Thyroid gland (tissue), 4 donors: ENCODE measurements at regions not wholly inside any gene's neighbourhood (a gene's known extent, or its start where the extent isn't known, plus 50 kb on each side); places are given as distances from the start of the nearest gene placed in this dataset.

Experiments used
- DNase-seq, 2 donors: peaks; one replicate each; pipeline ENCODE4 v3.0.0-alpha.2; 2019
- H3K27ac ChIP-seq, 3 donors: fragments of 200-600 bp; sonication (generic); 1 replicate in 2 of 3; 2 replicates in 1 of 3; pipeline ENCODE4 v1.5.1; 2016 to 2019; ENCODE audit warnings: mild to moderate bottlenecking in 1 of 3, moderate library complexity in 1 of 3
- H3K27me3 ChIP-seq: fragments of 200-600 bp; sonication (generic); one replicate; pipeline ENCODE4 v1.5.1; 2019
- H3K36me3 ChIP-seq, 2 donors: fragments of 200-600 bp; sonication (generic); one replicate each; pipeline ENCODE4 v1.5.1; 2016 to 2019
- H3K4me1 ChIP-seq, 2 donors: fragments of 200-600 bp; sonication (generic); one replicate each; pipeline ENCODE4 v1.5.1; 2017 to 2019
- H3K4me3 ChIP-seq, 3 donors: fragments of 200-600 bp; sonication (generic); replicated peaks in 1 of 3; 1 replicate in 2 of 3; 2 replicates in 1 of 3; pipeline ENCODE4 v1.5.1; 2016; ENCODE audit warnings: mild to moderate bottlenecking in 1 of 3
- H3K9me3 ChIP-seq: fragments of 200-600 bp; sonication (generic); one replicate; pipeline ENCODE4 v1.5.1; 2017
- POLR2A ChIP-seq, 2 donors: fragments of 450-650 bp; IDR thresholded peaks; one replicate each; pipeline ENCODE4 v1.6.1; 2017; ENCODE audit warnings: antibody characterized with exemption in 2 of 2, mild to moderate bottlenecking in 2 of 2, moderate library complexity in 1 of 2
- WGBS, 2 donors: methylation state at CpG; one replicate each; pipeline ENCODE4 v1.1.5; 2017; 5-methylcytosine and 5-hydroxymethylcytosine counted together
- intact Hi-C: fragments of 100-400 bp; cut with DNase I; formaldehyde crosslinking; loops from one replicate; pipeline ENCODE4 v1.15.1; 2023
- TF ChIP-seq, protein P1 (sequence below), 6 experiments: fragments of 200-600 bp in 3 of 6; fragments of 450-650 bp in 3 of 6; sonication (generic) in 3 of 6; IDR thresholded peaks; one replicate each; pipeline ENCODE4 v1.5.1; 2016 to 2019; ENCODE audit warnings: antibody characterized with exemption in 6 of 6, mild to moderate bottlenecking in 2 of 6, inconsistent platforms in 1 of 6, moderate library complexity in 1 of 6

DNA sequence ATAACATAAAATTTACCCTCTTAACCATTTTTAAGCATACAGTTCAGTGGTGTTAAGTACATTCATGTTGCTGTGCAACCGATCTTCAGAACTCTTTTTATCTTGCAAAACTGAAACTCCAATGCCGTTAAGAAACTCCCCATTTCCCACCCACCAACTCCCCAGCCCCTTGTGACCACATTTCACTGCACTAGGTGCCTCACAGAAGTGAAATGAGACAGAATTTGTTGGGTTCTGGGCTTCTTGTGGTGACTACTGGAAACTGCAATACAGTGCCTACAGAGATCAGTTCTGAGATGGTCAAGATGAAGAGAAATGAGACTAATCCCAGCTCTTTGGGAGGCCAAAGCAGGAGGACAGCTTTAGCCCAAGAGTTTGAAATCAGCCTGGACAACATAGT is 202.1 kb upstream of the SLC30A5 start:
- no peaks in the 10 kb centered on the region for H3K36me3 ChIP-seq
- no peak overlapping the region for H3K27ac ChIP-seq
- H3K4me1 ChIP-seq, result no peaks in the 10 kb centered on the region
- no peak for TF ChIP-seq POLR2A (IDR thresholded peaks at IDR 0.05)
- TF ChIP-seq, protein P1, sequence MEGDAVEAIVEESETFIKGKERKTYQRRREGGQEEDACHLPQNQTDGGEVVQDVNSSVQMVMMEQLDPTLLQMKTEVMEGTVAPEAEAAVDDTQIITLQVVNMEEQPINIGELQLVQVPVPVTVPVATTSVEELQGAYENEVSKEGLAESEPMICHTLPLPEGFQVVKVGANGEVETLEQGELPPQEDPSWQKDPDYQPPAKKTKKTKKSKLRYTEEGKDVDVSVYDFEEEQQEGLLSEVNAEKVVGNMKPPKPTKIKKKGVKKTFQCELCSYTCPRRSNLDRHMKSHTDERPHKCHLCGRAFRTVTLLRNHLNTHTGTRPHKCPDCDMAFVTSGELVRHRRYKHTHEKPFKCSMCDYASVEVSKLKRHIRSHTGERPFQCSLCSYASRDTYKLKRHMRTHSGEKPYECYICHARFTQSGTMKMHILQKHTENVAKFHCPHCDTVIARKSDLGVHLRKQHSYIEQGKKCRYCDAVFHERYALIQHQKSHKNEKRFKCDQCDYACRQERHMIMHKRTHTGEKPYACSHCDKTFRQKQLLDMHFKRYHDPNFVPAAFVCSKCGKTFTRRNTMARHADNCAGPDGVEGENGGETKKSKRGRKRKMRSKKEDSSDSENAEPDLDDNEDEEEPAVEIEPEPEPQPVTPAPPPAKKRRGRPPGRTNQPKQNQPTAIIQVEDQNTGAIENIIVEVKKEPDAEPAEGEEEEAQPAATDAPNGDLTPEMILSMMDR (IDR thresholded peaks at IDR 0.05), result no peak
- 85 to 86% methylated on average over 2 of the region's 2 CpGs for WGBS, 2 donors
- intact Hi-C loops, result no loop called here
- no peak for DNase-seq
- no peaks in the 10 kb centered on the region for H3K9me3 ChIP-seq
- no peak overlapping the region for H3K4me3 ChIP-seq
- no peaks in the 10 kb centered on the region for H3K27me3 ChIP-seq

DNA sequence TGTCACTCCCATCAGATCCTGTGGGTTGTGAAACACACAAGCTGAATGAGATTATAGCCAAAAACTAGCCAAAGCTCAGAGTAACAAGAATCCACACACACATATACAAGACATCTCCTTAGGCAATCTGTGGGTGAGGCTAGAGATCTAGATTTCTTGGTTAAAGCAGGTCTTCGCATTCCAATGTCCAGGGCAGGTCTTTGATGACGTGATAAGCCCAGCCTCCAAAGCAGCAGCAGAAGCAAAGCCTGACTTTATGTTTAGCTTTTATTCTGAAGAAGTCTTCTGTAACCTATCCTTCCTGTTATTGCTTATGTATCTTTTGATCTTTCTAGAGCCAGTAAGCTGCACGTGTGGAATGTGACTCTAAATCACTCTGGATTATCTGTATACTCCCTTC is 199.1 kb upstream of the SLC30A5 start:
- Histone ChIP-seq H3K36me3 (no peaks in the 10 kb centered on the region), H3K27ac (no peak overlapping the region), H3K4me3 (no peak overlapping the region), H3K27me3 (no peaks in the 10 kb centered on the region), H3K9me3 (no peaks in the 10 kb centered on the region), H3K4me1 (no peaks in the 10 kb centered on the region)
- intact Hi-C loops, result no loop called here
- WGBS, 2 donors, result 58 to 64% methylated on average over 3 of the region's 3 CpGs
- DNase-seq, result no peak
- TF ChIP-seq, protein P1 (IDR thresholded peaks at IDR 0.05), result no peak
- TF ChIP-seq POLR2A (IDR thresholded peaks at IDR 0.05), result no peak

DNA sequence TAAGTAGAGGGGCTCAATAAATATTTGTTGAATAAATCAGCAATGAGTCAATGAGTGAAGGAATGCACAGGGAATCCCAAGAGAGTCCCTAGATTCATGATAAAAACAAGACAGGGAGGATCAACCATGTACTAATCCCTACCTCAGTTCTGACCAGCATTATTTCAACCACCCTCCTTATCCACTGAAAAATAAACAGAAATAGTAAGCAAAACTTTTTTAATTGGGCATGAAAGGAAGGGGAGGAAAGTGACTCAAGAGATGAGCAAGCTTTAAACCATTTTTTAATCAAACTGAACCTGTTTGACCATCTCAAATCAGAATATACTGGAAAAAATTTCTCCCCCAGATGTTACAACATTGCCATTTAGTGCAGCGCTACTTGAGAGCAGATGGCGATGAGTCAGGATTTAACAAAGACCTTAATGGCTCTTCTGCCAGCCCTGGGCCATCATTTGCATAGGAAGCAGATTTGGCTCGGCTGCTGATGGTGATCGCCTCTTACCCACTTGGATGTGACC is 194.8 kb upstream of the SLC30A5 start:
- TF ChIP-seq, protein P1 (IDR thresholded peaks at IDR 0.05), result no peak
- TF ChIP-seq POLR2A (IDR thresholded peaks at IDR 0.05), result no peak
- WGBS, 2 donors, result 90 to 91% methylated on average over 4 of the region's 4 CpGs

DNA sequence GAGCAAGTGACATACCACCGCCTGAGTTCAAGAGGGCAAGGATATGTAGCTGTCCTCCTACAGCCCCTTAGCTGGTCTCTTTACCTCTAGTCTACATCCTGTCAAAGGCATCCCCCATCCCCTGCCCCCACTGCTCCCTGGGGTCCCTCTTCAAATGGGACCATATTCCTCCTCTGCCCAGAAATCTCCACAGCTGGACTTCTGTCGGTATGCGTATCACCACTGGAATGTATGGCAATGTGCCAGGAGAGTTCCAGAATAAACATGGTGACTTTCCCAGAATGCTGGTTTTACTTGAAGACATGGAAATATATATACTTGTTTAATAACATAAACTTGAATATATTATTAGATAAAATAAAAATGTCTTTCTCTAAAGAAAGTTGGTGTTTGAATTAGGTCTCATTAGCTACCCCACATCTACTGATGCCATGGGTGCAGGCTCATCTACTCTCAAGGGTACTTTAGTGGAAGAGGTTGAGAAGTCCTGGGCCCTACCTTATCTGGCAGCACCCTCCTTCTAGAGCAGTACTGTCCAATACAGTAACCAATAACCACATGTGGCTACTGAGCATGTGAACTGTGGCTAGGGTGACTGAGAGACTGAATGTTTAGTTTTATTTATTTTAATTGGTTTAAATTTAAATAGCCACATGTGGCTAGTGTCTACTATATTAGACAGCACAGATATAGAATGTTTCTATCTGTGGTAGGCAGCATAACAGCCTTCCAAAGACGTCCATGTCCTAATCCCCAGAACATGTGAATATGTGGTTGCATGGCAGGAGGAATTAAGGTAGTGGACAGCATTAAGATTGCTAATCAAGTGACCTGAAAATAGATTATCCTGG is 181.7 kb upstream of the SLC30A5 start:
- no peak for DNase-seq
- WGBS, 2 donors, result 58 to 64% methylated on average over 4 of the region's 4 CpGs
- Histone ChIP-seq H3K36me3 (no peaks in the 10 kb centered on the region), H3K27me3 (no peaks in the 10 kb centered on the region), H3K4me3 (no peak overlapping the region), H3K4me1 (no peaks in the 10 kb centered on the region), H3K27ac (no peak overlapping the region), H3K9me3 (no peaks in the 10 kb centered on the region)
- TF ChIP-seq POLR2A (IDR thresholded peaks at IDR 0.05), result no peak
- TF ChIP-seq, protein P1 (IDR thresholded peaks at IDR 0.05), result no peak
- intact Hi-C loops, result no loop called here

More for the DNA sequence above, 194.8 kb upstream of the SLC30A5 start:
- H3K9me3 ChIP-seq, result no peaks in the 10 kb centered on the region
- H3K27ac ChIP-seq, result no peak overlapping the region
- intact Hi-C loops, result no loop called here
- H3K27me3 ChIP-seq, result no peaks in the 10 kb centered on the region
- DNase-seq, result no peak
- H3K4me3 ChIP-seq, result no peak overlapping the region
- H3K4me1 ChIP-seq, result no peaks in the 10 kb centered on the region
- H3K36me3 ChIP-seq, result no peaks in the 10 kb centered on the region

DNA sequence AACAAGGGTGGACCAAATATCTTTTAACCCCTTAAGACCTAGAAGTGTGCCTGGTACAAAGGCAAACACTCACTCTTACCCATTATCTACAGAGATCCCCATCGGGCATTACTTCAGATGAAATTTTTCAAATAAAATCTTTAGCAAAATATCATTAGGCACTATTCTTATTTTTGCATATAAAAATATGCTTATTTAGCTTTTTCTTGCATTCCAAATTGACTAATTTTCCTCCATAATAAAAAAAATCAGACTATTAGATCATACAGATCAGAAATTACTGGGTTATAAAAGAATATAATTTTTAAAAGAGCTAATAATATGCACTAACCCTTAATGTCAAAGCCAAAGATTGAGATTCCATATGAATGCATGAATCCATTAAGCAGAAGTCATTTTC is 178.7 kb upstream of the SLC30A5 start:
- intact Hi-C loops, result no loop called here
- Histone ChIP-seq H3K36me3 (no peaks in the 10 kb centered on the region), H3K27me3 (no peaks in the 10 kb centered on the region), H3K4me1 (no peaks in the 10 kb centered on the region), H3K9me3 (no peaks in the 10 kb centered on the region), H3K4me3 (no peak overlapping the region), H3K27ac (no peak overlapping the region)
- WGBS, 2 donors, result 49 to 96% methylated on average over 1 of the region's 1 CpG
- TF ChIP-seq, protein P1 (IDR thresholded peaks at IDR 0.05), result no peak
- no peak for TF ChIP-seq POLR2A (IDR thresholded peaks at IDR 0.05)
- no peak for DNase-seq
